Lower leg skin (tissue), 4 donors: ENCODE measurements at regions not wholly inside any gene's neighbourhood (a gene's known extent, or its start where the extent isn't known, plus 50 kb on each side); places are given as distances from the start of the nearest gene placed in this dataset.

Source experiments
- DNase-seq, 2 donors: peaks; one replicate each; pipeline ENCODE4 v3.0.0-alpha.2; 2019; ENCODE audit warnings: low spot score in 2 of 2
- H3K4me3 ChIP-seq: fragments of 200-600 bp; sonication (generic); 2 replicates; pipeline ENCODE4 v1.5.1; 2017; ENCODE audit warnings: mild to moderate bottlenecking, low read depth; ENCODE audit not compliant: poor library complexity, severe bottlenecking
- POLR2A ChIP-seq, 2 donors: fragments of 450-650 bp; IDR thresholded peaks; one replicate each; pipeline ENCODE4 v1.6.1; 2016 to 2017; ENCODE audit warnings: antibody characterized with exemption in 2 of 2, mild to moderate bottlenecking in 1 of 2, moderate library complexity in 1 of 2
- WGBS, 2 donors: methylation state at CpG; one replicate each; pipeline ENCODE4 v1.1.5; 2018; 5-methylcytosine and 5-hydroxymethylcytosine counted together
- intact Hi-C: fragments of 100-400 bp; cut with DNase I; formaldehyde crosslinking; loops from one replicate; pipeline ENCODE4 v1.15.0; 2023; ENCODE audit warnings: low total_unique reads
- TF ChIP-seq, protein P1 (sequence below), 3 donors: fragments of 450-650 bp; IDR thresholded peaks; one replicate each; pipeline ENCODE4 v1.5.1; 2016; ENCODE audit warnings: antibody characterized with exemption in 3 of 3, mild to moderate bottlenecking in 3 of 3, moderate library complexity in 2 of 3

DNA sequence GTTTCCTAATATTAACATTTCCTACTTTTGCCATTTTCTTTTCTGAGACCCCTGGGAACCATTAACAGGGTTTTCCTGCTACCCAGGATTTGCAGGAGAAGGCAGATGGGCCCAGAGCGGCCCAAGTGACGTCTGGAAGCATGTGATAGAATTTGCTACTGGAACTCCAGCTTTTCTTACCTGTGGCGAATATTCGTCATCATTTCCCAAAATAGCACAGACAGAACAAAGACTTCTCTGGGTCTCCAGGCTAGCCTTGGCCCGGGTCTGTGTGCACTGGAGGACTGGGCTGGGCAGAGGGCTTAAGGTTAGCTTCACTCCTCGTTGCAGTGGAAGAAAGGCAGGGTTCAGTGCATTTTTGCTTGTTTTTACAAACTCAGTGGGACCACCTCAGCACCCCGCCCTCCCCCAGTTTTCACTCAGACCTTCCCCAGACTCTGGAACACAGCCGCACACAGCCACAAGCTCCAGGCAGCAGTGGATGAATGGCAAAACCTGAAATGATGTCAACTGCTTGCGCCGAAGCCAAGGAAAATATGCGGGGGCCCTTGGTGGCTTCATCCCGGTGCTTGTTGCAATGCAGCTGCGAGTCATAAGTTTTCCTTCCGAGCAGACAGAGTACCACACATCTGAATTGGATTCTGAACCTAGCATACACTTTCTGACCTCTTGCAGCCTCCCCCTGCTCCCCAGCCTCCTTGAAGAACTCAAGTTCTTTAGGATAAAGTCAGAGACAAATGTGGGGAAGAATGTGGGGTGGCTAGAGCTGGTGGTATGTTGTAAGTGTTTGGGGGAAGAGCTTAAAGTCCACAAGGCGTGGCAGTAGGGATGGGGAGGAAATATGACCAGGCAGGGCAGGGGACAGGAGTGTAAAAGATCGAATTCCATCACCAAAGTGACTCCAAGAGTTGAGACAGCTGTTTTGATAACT, 586.0 kb downstream of the CCDC171 start:
- no peak overlapping the region for H3K4me3 ChIP-seq
- no peak for DNase-seq
- intact Hi-C loops, result no loop called here
- WGBS, 2 donors, result 70% methylated on average over 16 of the region's 16 CpGs
- TF ChIP-seq, protein P1, sequence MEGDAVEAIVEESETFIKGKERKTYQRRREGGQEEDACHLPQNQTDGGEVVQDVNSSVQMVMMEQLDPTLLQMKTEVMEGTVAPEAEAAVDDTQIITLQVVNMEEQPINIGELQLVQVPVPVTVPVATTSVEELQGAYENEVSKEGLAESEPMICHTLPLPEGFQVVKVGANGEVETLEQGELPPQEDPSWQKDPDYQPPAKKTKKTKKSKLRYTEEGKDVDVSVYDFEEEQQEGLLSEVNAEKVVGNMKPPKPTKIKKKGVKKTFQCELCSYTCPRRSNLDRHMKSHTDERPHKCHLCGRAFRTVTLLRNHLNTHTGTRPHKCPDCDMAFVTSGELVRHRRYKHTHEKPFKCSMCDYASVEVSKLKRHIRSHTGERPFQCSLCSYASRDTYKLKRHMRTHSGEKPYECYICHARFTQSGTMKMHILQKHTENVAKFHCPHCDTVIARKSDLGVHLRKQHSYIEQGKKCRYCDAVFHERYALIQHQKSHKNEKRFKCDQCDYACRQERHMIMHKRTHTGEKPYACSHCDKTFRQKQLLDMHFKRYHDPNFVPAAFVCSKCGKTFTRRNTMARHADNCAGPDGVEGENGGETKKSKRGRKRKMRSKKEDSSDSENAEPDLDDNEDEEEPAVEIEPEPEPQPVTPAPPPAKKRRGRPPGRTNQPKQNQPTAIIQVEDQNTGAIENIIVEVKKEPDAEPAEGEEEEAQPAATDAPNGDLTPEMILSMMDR (IDR thresholded peaks at IDR 0.05), result no peak
- TF ChIP-seq POLR2A (IDR thresholded peaks at IDR 0.05), result no peak

DNA sequence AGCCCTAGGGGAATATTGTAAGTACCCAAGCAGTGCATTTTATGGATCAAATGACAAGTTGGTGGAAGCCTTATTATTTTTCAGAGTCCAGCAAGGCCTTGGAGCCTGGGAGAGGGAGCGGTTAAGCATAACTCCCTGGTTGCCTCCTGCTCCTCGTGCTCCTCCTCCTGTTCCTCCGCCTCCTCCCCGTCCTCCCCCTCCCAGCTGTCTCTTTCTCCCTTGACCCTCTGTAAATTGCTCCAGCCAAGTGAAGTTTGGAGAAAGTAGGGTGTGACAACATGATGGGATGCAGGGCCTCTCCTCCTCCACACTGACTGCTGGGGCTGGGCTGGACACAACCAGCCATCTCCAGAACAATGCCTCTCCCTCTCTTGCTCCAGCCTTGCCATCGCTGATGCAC, 586.9 kb downstream of the CCDC171 start:
- intact Hi-C loops, result no loop called here
- 81 to 87% methylated on average over 5 of the region's 5 CpGs for WGBS, 2 donors
- TF ChIP-seq POLR2A (IDR thresholded peaks at IDR 0.05), result no peak
- TF ChIP-seq, protein P1 (IDR thresholded peaks at IDR 0.05), result no peak
- DNase-seq, result no peak
- H3K4me3 ChIP-seq, result no peak overlapping the region

DNA sequence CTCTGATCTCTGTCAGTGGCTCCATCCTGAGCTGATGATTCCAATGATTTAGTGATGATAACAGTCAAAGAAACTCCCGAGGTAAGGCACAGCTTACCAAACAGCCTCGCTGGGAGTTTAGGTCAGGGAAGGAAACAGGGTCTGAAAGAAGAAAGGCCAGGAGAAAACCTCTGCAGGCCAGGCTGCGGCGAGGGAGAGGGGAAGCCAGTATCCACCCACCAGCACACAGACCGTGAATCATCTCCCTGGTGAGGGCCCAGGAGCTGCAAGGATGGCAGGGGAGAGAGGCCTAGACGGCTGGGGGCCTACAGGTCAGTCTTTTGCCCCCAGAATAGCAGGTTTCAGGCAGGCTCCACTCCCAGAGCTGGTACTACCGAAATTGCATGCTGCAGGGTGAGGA, 590.5 kb downstream of the CCDC171 start:
- intact Hi-C loops, result no loop called here
- TF ChIP-seq, protein P1 (IDR thresholded peaks at IDR 0.05), result no peak
- TF ChIP-seq POLR2A (IDR thresholded peaks at IDR 0.05), result no peak
- peak in 1 of 2 donors; percentile 70 for DNase-seq
- H3K4me3 ChIP-seq, result no peak overlapping the region
- WGBS, 2 donors, result 89 to 94% methylated on average over 7 of the region's 7 CpGs

DNA sequence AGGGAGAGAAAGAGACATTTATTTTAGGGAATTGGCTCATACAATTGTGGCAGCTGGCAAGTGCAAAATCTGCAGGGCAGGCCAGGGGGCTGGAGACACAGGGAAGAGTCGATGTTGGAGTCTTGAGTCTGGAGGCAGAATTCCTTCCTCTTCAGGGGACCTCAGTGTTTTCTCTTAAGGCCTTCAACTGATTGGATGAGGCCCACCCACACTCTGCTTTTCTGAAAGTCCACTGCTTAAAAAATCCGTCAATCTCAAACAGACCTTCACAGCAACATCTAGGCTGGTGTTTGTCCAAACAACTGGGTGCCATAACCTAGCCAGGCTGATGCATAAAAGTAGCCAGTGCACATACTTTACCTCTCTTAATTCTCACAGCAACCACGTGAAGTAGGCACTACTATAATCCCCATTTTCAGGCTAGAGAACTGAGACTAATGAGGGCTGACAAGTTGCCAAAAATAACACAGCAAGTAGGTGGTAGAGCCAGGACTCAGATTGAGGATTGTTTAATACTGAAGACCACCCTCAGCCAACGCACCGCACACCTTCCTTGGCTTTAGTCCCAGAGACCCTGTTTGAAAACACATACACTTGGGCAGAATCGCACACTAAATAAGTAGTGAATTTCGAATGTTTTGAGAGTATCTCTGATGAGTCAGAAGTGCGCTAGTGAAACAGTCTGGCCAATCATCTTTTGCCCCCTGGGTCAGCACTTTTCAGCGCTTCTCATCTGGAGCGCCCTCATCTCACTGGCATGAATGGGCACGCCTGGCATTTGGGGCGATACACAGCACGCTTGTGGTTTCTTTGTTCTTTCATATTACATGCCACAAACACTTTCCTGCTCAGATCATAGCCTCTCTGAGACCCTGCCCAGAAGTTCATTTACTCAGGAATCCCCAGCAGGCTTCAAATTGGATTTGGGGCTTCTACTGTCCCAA, 591.4 kb downstream of the CCDC171 start:
- intact Hi-C loops, result no loop called here
- no peak overlapping the region for H3K4me3 ChIP-seq
- peak in 1 of 2 donors; percentile 70 for DNase-seq
- TF ChIP-seq, protein P1 (IDR thresholded peaks at IDR 0.05), result no peak
- no peak for TF ChIP-seq POLR2A (IDR thresholded peaks at IDR 0.05)
- 58 to 64% methylated on average over 13 of the region's 13 CpGs for WGBS, 2 donors

DNA sequence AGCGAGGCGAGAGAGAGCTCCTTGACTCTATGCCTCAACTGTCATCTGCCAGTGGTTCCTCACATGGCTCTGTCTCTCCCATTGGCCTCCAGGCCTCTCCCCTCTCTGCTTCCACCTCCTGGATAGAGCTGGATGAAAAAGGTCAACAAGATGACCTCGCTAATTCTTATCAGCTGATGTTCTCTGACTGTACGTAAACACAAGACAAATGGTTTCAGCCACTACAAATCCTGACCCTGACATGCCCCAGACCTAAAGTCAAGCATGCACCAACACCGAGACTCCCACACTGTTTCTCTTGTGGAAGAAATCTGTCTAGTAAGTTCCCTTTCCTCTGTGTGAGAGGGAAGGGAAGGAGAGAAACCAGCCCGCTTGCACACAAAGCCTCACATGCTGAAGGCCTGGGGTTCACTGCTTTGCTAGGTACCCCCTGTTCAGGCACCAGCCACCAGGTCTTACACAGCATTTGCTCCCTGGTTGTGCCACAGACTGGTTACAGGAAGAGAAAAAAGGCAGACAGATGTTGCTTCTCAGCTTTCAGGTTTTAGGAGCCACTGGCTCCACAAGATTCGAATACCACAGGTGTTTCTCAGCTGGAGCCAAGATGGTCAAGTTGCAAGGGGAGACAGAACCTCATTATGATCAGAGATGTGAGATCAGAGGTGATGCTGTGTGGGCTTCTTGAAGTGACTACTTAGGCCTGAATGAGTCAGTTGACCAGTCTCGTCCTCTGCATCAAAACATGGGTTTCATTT, 592.5 kb downstream of the CCDC171 start:
- no peak overlapping the region for H3K4me3 ChIP-seq
- peak in 1 of 2 donors; percentile 48 for DNase-seq
- 86 to 90% methylated on average over 8 of the region's 8 CpGs for WGBS, 2 donors
- intact Hi-C loops, result no loop called here
- TF ChIP-seq, protein P1 (IDR thresholded peaks at IDR 0.05), result no peak
- TF ChIP-seq POLR2A (IDR thresholded peaks at IDR 0.05), result no peak
